ENCODE measurements at regions not wholly inside any gene's neighbourhood (a gene's known extent, or its start where the extent isn't known, plus 50 kb on each side); places are given as distances from the start of the nearest gene placed in this dataset.

- Histone ChIP-seq H3K27ac (ENCODE audit: insufficient read depth, low read length) (no peak overlapping the region), H3K27me3 (ENCODE audit: control insufficient read depth, insufficient read depth, low read length) (no peaks in the 10 kb centered on the region), H4K20me1 (ENCODE audit: control insufficient read depth, extremely low read depth, insufficient read depth, low read length) (no peaks in the 10 kb centered on the region), H2AFZ (ENCODE audit: low read length) (no peak overlapping the region), H3K79me2 (ENCODE audit: control insufficient read depth, insufficient read depth, low read length) (no peaks in the 10 kb centered on the region), H3K36me3 (ENCODE audit: control insufficient read depth, insufficient read depth, low read length) (no peaks in the 10 kb centered on the region), H3K9me3 (ENCODE audit: control insufficient read depth, insufficient read depth, low read depth, low read length) (no peaks in the 10 kb centered on the region), H3K4me1 (ENCODE audit: control insufficient read depth, extremely low read depth, insufficient read depth, low read length) (no peaks in the 10 kb centered on the region), H3K9ac (ENCODE audit: insufficient read depth, low read length) (no peak overlapping the region), H3K4me3 (replicated peaks in 1 of 4; ENCODE audit: control extremely low read depth in 1 of 4, insufficient read depth in 1 of 4, low read depth in 3 of 4, low read length in 4 of 4) (no peak overlapping the region), H3K4me2 (ENCODE audit: extremely low read depth, insufficient read depth, low read length) (no peak overlapping the region)
- DNase-seq (ENCODE audit: low read depth in 2 of 2): no peak
- TF ChIP-seq EZH2 (IDR thresholded peaks at IDR 0.05; ENCODE audit: low read length, missing control alignments): no peak
- TF ChIP-seq, protein P1, sequence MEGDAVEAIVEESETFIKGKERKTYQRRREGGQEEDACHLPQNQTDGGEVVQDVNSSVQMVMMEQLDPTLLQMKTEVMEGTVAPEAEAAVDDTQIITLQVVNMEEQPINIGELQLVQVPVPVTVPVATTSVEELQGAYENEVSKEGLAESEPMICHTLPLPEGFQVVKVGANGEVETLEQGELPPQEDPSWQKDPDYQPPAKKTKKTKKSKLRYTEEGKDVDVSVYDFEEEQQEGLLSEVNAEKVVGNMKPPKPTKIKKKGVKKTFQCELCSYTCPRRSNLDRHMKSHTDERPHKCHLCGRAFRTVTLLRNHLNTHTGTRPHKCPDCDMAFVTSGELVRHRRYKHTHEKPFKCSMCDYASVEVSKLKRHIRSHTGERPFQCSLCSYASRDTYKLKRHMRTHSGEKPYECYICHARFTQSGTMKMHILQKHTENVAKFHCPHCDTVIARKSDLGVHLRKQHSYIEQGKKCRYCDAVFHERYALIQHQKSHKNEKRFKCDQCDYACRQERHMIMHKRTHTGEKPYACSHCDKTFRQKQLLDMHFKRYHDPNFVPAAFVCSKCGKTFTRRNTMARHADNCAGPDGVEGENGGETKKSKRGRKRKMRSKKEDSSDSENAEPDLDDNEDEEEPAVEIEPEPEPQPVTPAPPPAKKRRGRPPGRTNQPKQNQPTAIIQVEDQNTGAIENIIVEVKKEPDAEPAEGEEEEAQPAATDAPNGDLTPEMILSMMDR (conservative IDR thresholded peaks at IDR 0.05 in 1 of 2, IDR thresholded peaks at IDR 0.05 in 1 of 2; ENCODE audit: low read depth in 1 of 2, low read length in 2 of 2): no peak
Measured at GRCh38 chr4:153916273-153916755, 127.4 kb upstream of the SFRP2 start.

GRCh38 chr4:153912301-153912700, 123.4 kb upstream of the SFRP2 start:
- no peak overlapping the region for H3K4me3 ChIP-seq (replicated peaks in 1 of 4; ENCODE audit: control extremely low read depth in 1 of 4, insufficient read depth in 1 of 4, low read depth in 3 of 4, low read length in 4 of 4)

DNA sequence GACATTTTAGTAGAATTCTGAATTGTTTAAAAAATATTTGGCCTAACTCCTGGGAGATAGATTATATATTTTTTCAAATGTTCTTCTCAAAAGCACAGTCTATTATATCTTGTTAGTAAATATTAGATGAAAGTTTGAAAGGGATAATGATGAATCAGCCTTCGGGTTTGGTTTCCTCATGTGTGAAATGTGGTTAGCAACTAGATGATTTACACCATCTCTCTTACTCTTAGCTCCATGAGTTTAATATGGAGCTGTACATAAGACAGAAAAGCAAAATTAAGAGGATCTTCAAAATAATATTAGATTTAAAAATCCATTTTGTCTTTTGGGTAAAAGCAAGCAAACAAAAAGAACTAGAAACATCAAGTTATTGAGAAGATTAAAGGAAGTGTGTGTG, 120.8 kb upstream of the SFRP2 start:
- Histone ChIP-seq H2AFZ (ENCODE audit: low read length) (no peak overlapping the region), H3K9ac (ENCODE audit: insufficient read depth, low read length) (no peak overlapping the region), H3K9me3 (ENCODE audit: control insufficient read depth, insufficient read depth, low read depth, low read length) (no peaks in the 10 kb centered on the region), H3K79me2 (ENCODE audit: control insufficient read depth, insufficient read depth, low read length) (no peaks in the 10 kb centered on the region), H4K20me1 (ENCODE audit: control insufficient read depth, extremely low read depth, insufficient read depth, low read length) (no peaks in the 10 kb centered on the region), H3K36me3 (ENCODE audit: control insufficient read depth, insufficient read depth, low read length) (no peaks in the 10 kb centered on the region), H3K27ac (ENCODE audit: insufficient read depth, low read length) (no peak overlapping the region), H3K4me3 (replicated peaks in 1 of 4; ENCODE audit: control extremely low read depth in 1 of 4, insufficient read depth in 1 of 4, low read depth in 3 of 4, low read length in 4 of 4) (no peak overlapping the region), H3K27me3 (ENCODE audit: control insufficient read depth, insufficient read depth, low read length) (no peaks in the 10 kb centered on the region), H3K4me1 (ENCODE audit: control insufficient read depth, extremely low read depth, insufficient read depth, low read length) (no peaks in the 10 kb centered on the region), H3K4me2 (ENCODE audit: extremely low read depth, insufficient read depth, low read length) (no peak overlapping the region)
- no peak for TF ChIP-seq EZH2 (IDR thresholded peaks at IDR 0.05; ENCODE audit: low read length, missing control alignments)
- TF ChIP-seq, protein P1 (conservative IDR thresholded peaks at IDR 0.05 in 1 of 2, IDR thresholded peaks at IDR 0.05 in 1 of 2; ENCODE audit: low read depth in 1 of 2, low read length in 2 of 2): no peak
- DNase-seq (ENCODE audit: low read depth in 2 of 2): no peak

More at GRCh38 chr4:153912301-153912700, 123.4 kb upstream of the SFRP2 start:
- Histone ChIP-seq H2AFZ (ENCODE audit: low read length) (no peak overlapping the region), H3K4me1 (ENCODE audit: control insufficient read depth, extremely low read depth, insufficient read depth, low read length) (no peaks in the 10 kb centered on the region), H3K79me2 (ENCODE audit: control insufficient read depth, insufficient read depth, low read length) (no peaks in the 10 kb centered on the region), H3K9me3 (ENCODE audit: control insufficient read depth, insufficient read depth, low read depth, low read length) (no peaks in the 10 kb centered on the region), H3K27ac (ENCODE audit: insufficient read depth, low read length) (no peak overlapping the region), H3K27me3 (ENCODE audit: control insufficient read depth, insufficient read depth, low read length) (no peaks in the 10 kb centered on the region), H3K36me3 (ENCODE audit: control insufficient read depth, insufficient read depth, low read length) (no peaks in the 10 kb centered on the region), H3K9ac (ENCODE audit: insufficient read depth, low read length) (no peak overlapping the region), H3K4me2 (ENCODE audit: extremely low read depth, insufficient read depth, low read length) (no peak overlapping the region), H4K20me1 (ENCODE audit: control insufficient read depth, extremely low read depth, insufficient read depth, low read length) (no peaks in the 10 kb centered on the region)
- DNase-seq (ENCODE audit: low read depth in 2 of 2): no peak
- TF ChIP-seq, protein P1 (conservative IDR thresholded peaks at IDR 0.05 in 1 of 2, IDR thresholded peaks at IDR 0.05 in 1 of 2; ENCODE audit: low read depth in 1 of 2, low read length in 2 of 2): no peak
- TF ChIP-seq EZH2 (IDR thresholded peaks at IDR 0.05; ENCODE audit: low read length, missing control alignments): no peak
